Mucosa of rectum (tissue), 2 donors: ENCODE measurements at regions not wholly inside any gene's neighbourhood (a gene's known extent, or its start where the extent isn't known, plus 50 kb on each side); places are given as distances from the start of the nearest gene placed in this dataset.
"Not testable (repeated sequence)": the region's sequence is repeated elsewhere in the genome, so short reads cannot be mapped to it uniquely, and the experiment has no call there.

Experiments used
- H3K27ac ChIP-seq, 2 donors: one replicate each; pipeline ENCODE4 v1.7.0; 2013; ENCODE audit warnings: inconsistent platforms in 2 of 2, low read depth in 2 of 2, low read length in 2 of 2
- H3K27me3 ChIP-seq, 2 donors: one replicate each; pipeline ENCODE4 v1.7.0; 2013; ENCODE audit warnings: low read length in 2 of 2; ENCODE audit not compliant: control insufficient read depth in 2 of 2, insufficient read depth in 2 of 2
- H3K36me3 ChIP-seq, 2 donors: one replicate each; pipeline ENCODE4 v1.7.0; 2013; ENCODE audit warnings: low read length in 2 of 2; ENCODE audit not compliant: control insufficient read depth in 2 of 2, insufficient read depth in 2 of 2
- H3K4me1 ChIP-seq, 2 donors: one replicate each; pipeline ENCODE4 v1.7.0; 2013; ENCODE audit warnings: low read length in 2 of 2, mild to moderate bottlenecking in 1 of 2; ENCODE audit not compliant: control insufficient read depth in 2 of 2, insufficient read depth in 2 of 2
- H3K4me3 ChIP-seq, 2 donors: one replicate each; pipeline ENCODE4 v1.7.0; 2013; ENCODE audit warnings: low read length in 2 of 2
- H3K9ac ChIP-seq, 2 donors: one replicate each; pipeline ENCODE4 v1.7.0; 2013; ENCODE audit warnings: low read length in 2 of 2, low read depth in 1 of 2, mild to moderate bottlenecking in 1 of 2
- H3K9me3 ChIP-seq, 2 donors: one replicate each; pipeline ENCODE4 v1.7.0; 2013; ENCODE audit warnings: low read length in 2 of 2; ENCODE audit not compliant: control insufficient read depth in 2 of 2
- donor health status: healthy.
- donor health status: Normal muscosa, but diverticular disease.

GRCh38 chr2:196290136-196290535 is 118.8 kb upstream of the STK17B start:
- Histone ChIP-seq H3K27ac (no peak overlapping the region), H3K4me3 (no peak overlapping the region), H3K9ac (no peak overlapping the region), H3K36me3 (no peaks in the 10 kb centered on the region), H3K4me1 (no peaks in the 10 kb centered on the region), H3K27me3 (no peaks in the 10 kb centered on the region), H3K9me3 (no peaks in the 10 kb centered on the region)

GRCh38 chr2:196290569-196290968 is 119.2 kb upstream of the STK17B start:
- Histone ChIP-seq H3K4me1 (no peaks in the 10 kb centered on the region), H3K27me3 (no peaks in the 10 kb centered on the region), H3K4me3 (no peak overlapping the region), H3K36me3 (no peaks in the 10 kb centered on the region), H3K27ac (no peak overlapping the region), H3K9me3 (no peaks in the 10 kb centered on the region), H3K9ac (no peak overlapping the region)

GRCh38 chr2:196291426-196291825 is 120.0 kb upstream of the STK17B start:
- no peak overlapping the region for H3K4me3 ChIP-seq
- H3K9ac ChIP-seq: no peak overlapping the region
- H3K27ac ChIP-seq: no peak overlapping the region
- no peaks in the 10 kb centered on the region for H3K27me3 ChIP-seq
- H3K9me3 ChIP-seq: no peaks in the 10 kb centered on the region
- no peaks in the 10 kb centered on the region for H3K4me1 ChIP-seq
- no peaks in the 10 kb centered on the region for H3K36me3 ChIP-seq

- Histone ChIP-seq H3K4me1 (no peaks in the 10 kb centered on the region), H3K27ac (no peak overlapping the region), H3K4me3 (no peak overlapping the region), H3K27me3 (no peaks in the 10 kb centered on the region), H3K9me3 (no peaks in the 10 kb centered on the region), H3K36me3 (no peaks in the 10 kb centered on the region), H3K9ac (no peak overlapping the region)
Observed at GRCh38 chr2:196291873-196292800, 120.8 kb upstream of the STK17B start.

GRCh38 chr2:196293751-196294515 is 122.6 kb upstream of the STK17B start:
- H3K4me1 ChIP-seq: no peaks in the 10 kb centered on the region
- no peaks in the 10 kb centered on the region for H3K27me3 ChIP-seq
- H3K27ac ChIP-seq: no peak overlapping the region
- no peak overlapping the region for H3K4me3 ChIP-seq
- no peaks in the 10 kb centered on the region for H3K9me3 ChIP-seq
- H3K9ac ChIP-seq: no peak overlapping the region
- no peaks in the 10 kb centered on the region for H3K36me3 ChIP-seq

- Histone ChIP-seq H3K4me3 (no peak overlapping the region), H3K9me3 (no peaks in the 10 kb centered on the region), H3K4me1 (no peaks in the 10 kb centered on the region), H3K27me3 (no peaks in the 10 kb centered on the region), H3K9ac (no peak overlapping the region), H3K36me3 (no peaks in the 10 kb centered on the region), H3K27ac (no peak overlapping the region)
Observed at GRCh38 chr2:196294516-196294909, 123.1 kb upstream of the STK17B start.

- H3K9ac ChIP-seq: no peak overlapping the region
- H3K27ac ChIP-seq: no peak overlapping the region
- no peak overlapping the region for H3K4me3 ChIP-seq
- no peaks in the 10 kb centered on the region for H3K4me1 ChIP-seq
- no peaks in the 10 kb centered on the region for H3K27me3 ChIP-seq
- no peaks in the 10 kb centered on the region for H3K9me3 ChIP-seq
- H3K36me3 ChIP-seq: no peaks in the 10 kb centered on the region
Observed at GRCh38 chr2:196295005-196295404, 123.6 kb upstream of the STK17B start.

- not testable (repeated sequence) for H3K27ac ChIP-seq, H3K36me3 ChIP-seq, H3K9ac ChIP-seq, H3K4me1 ChIP-seq, H3K9me3 ChIP-seq, H3K4me3 ChIP-seq, H3K27me3 ChIP-seq
Observed at GRCh38 chr2:196298106-196298723, 126.8 kb upstream of the STK17B start.

GRCh38 chr2:196307775-196308305 is 136.5 kb upstream of the STK17B start:
- no peak overlapping the region for H3K9ac ChIP-seq
- H3K36me3 ChIP-seq: no peaks in the 10 kb centered on the region
- no peaks in the 10 kb centered on the region for H3K27me3 ChIP-seq
- no peaks in the 10 kb centered on the region for H3K9me3 ChIP-seq
- no peak overlapping the region for H3K27ac ChIP-seq
- no peaks in the 10 kb centered on the region for H3K4me1 ChIP-seq
- no peak overlapping the region for H3K4me3 ChIP-seq

- H3K4me1 ChIP-seq: no peaks in the 10 kb centered on the region
- no peaks in the 10 kb centered on the region for H3K27me3 ChIP-seq
- H3K9me3 ChIP-seq: no peaks in the 10 kb centered on the region
- no peak overlapping the region for H3K27ac ChIP-seq
- no peak overlapping the region for H3K9ac ChIP-seq
- no peaks in the 10 kb centered on the region for H3K36me3 ChIP-seq
- H3K4me3 ChIP-seq: no peak overlapping the region
Observed at GRCh38 chr2:196309691-196310090, 138.3 kb upstream of the STK17B start.
